ENCODE measurements at regions not wholly inside any gene's neighbourhood (a gene's known extent, or its start where the extent isn't known, plus 50 kb on each side); places are given as distances from the start of the nearest gene placed in this dataset.

- no peaks in the 10 kb centered on the region for H3K27me3 Mint-ChIP-seq (ENCODE audit: insufficient read depth, low read depth, poor library complexity)
- H3K4me2 ChIP-seq, result no peak overlapping the region
- H3K27me3 ChIP-seq (ENCODE audit: insufficient read depth), result no peaks in the 10 kb centered on the region
- no peak overlapping the region for H3K4me3 Mint-ChIP-seq
- H3K4me1 ChIP-seq (ENCODE audit: insufficient read depth), result no peaks in the 10 kb centered on the region
- TF ChIP-seq EZH2phosphoT487 (IDR thresholded peaks at IDR 0.05; ENCODE audit: unreplicated experiment) (no peak), CREB1 (CRISPR knock-in tag; IDR thresholded peaks at IDR 0.05; ENCODE audit: low read depth) (no peak), NANOG (IDR thresholded peaks at IDR 0.05; ENCODE audit: borderline replicate concordance) (no peak), POLR2AphosphoS5 (IDR thresholded peaks at IDR 0.05; ENCODE audit: low read depth) (no peak), ZNF462 (CRISPR knock-in tag; IDR thresholded peaks at IDR 0.05) (no peak), ZNF114 (CRISPR knock-in tag; IDR thresholded peaks at IDR 0.05) (no peak), STAT1 (IDR thresholded peaks at IDR 0.05; ENCODE audit: unreplicated experiment) (no peak), REST (IDR thresholded peaks at IDR 0.05; ENCODE audit: unreplicated experiment) (no peak)
- H3K27ac Mint-ChIP-seq, result no peak overlapping the region
- no peak for DNase-seq (ENCODE audit: low spot score)
- H3K36me3 Mint-ChIP-seq (ENCODE audit: low read depth), result no peaks in the 10 kb centered on the region
- no peaks in the 10 kb centered on the region for H3K4me1 Mint-ChIP-seq
- no peak overlapping the region for H3K27ac ChIP-seq (ENCODE audit: low read depth)
- H4K20me1 ChIP-seq (replicated peaks; ENCODE audit: insufficient read depth), result no peaks in the 10 kb centered on the region
- H3K4me3 ChIP-seq, result no peak overlapping the region
- H2AFZ ChIP-seq, result no peak overlapping the region
- no peaks in the 10 kb centered on the region for H3K36me3 ChIP-seq (ENCODE audit: insufficient read depth)
- no peaks in the 10 kb centered on the region for H3F3A ChIP-seq (replicated peaks; ENCODE audit: low read depth)
- no peaks in the 10 kb centered on the region; the same call in 2 of the 3 replicates for H3K9me3 Mint-ChIP-seq
- ATAC-seq, result no peak
- H3K79me2 ChIP-seq (replicated peaks; ENCODE audit: insufficient read depth), result no peaks in the 10 kb centered on the region
- H3K9me2 ChIP-seq (ENCODE audit: insufficient read depth), result no peaks in the 10 kb centered on the region
These were observed 107.9 kb upstream of the ELOVL6 start for GRCh38 chr4:110306303-110306702.
